ENCODE measurements at regions not wholly inside any gene's neighbourhood (a gene's known extent, or its start where the extent isn't known, plus 50 kb on each side); places are given as distances from the start of the nearest gene placed in this dataset.

DNA sequence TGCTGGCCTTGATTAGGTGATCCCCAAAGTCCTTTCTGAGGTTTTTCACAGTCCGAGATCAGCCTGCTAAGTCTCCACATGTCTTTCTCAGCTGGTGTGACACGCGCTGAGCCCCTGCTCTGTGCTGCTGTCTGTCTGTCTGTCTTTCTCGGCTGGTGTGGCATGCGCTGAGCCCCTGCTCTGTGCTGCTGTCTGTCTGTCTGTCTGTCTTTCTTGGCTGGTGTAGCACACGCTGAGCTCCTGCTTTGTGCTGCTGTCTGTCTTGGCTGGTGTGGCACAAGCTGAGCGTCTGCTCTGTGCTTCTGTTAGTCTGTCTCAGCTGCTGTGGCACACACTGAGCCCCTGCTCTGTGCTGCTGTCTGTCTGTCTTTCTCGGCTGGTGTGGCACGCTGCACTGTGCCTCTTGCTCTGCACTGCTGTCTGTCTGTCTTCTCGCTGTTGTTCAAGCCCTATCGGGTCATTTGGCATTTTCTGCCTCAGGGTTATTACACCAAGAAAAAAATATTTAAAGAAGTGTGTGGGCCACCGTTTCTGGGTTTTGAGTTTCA lies 217.3 kb upstream of the SHH start (continued):
- no peak for TF ChIP-seq ZBTB33 (IDR thresholded peaks at IDR 0.05)

DNA sequence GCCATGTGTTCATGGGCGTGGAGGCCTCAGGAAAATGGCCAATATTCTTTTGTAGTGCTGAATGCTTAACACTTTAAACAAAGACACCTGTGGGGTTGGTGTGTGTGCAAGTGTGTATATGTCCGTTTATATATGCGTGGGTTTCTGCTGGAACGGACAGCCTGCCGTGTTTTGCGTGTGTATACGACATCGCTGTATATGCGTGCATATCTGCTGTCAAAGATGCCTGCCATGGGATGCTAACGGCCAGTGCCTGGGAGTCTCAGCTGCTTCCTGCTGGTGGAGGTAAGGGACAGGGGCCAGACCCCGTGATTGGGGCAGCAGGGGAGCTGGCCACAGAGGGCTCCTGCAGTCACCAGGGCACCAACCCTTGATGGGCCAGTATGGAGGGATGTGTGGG lies 216.3 kb upstream of the SHH start:
- no peak overlapping the region for H3K27ac ChIP-seq (ENCODE audit: low read depth in 1 of 2, low read length in 2 of 2)
- WGBS, result 88% methylated on average over 11 of the region's 11 CpGs
- no peaks in the 10 kb centered on the region for H3K36me3 ChIP-seq (ENCODE audit: control insufficient read depth in 4 of 4, insufficient read depth in 3 of 4, low read depth in 1 of 4, low read length in 3 of 4)
- TF ChIP-seq ATF3 (IDR thresholded peaks at IDR 0.05), result no peak
- TF ChIP-seq HNF4A (conservative IDR thresholded peaks at IDR 0.05), result no peak
- no peak for TF ChIP-seq JUND (IDR thresholded peaks at IDR 0.05)
- no peak for TF ChIP-seq MAX (IDR thresholded peaks at IDR 0.05)
- TF ChIP-seq, protein P1, sequence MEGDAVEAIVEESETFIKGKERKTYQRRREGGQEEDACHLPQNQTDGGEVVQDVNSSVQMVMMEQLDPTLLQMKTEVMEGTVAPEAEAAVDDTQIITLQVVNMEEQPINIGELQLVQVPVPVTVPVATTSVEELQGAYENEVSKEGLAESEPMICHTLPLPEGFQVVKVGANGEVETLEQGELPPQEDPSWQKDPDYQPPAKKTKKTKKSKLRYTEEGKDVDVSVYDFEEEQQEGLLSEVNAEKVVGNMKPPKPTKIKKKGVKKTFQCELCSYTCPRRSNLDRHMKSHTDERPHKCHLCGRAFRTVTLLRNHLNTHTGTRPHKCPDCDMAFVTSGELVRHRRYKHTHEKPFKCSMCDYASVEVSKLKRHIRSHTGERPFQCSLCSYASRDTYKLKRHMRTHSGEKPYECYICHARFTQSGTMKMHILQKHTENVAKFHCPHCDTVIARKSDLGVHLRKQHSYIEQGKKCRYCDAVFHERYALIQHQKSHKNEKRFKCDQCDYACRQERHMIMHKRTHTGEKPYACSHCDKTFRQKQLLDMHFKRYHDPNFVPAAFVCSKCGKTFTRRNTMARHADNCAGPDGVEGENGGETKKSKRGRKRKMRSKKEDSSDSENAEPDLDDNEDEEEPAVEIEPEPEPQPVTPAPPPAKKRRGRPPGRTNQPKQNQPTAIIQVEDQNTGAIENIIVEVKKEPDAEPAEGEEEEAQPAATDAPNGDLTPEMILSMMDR (IDR thresholded peaks at IDR 0.05; ENCODE audit: low read depth, low read length, missing input control), result no peak
- TF ChIP-seq FOXA2 (IDR thresholded peaks at IDR 0.05), result no peak
- TF ChIP-seq RXRA (IDR thresholded peaks at IDR 0.05), result no peak
- no peak for TF ChIP-seq NR2F2 (IDR thresholded peaks at IDR 0.05)
- TF ChIP-seq HNF4G (IDR thresholded peaks at IDR 0.05), result no peak
- TF ChIP-seq YY1 (IDR thresholded peaks at IDR 0.05), result no peak
- TF ChIP-seq EGR1 (IDR thresholded peaks at IDR 0.05; ENCODE audit: low read depth in 2 of 2), result no peak
- TF ChIP-seq TAF1 (conservative IDR thresholded peaks at IDR 0.05), result no peak
- TF ChIP-seq, protein P2, sequence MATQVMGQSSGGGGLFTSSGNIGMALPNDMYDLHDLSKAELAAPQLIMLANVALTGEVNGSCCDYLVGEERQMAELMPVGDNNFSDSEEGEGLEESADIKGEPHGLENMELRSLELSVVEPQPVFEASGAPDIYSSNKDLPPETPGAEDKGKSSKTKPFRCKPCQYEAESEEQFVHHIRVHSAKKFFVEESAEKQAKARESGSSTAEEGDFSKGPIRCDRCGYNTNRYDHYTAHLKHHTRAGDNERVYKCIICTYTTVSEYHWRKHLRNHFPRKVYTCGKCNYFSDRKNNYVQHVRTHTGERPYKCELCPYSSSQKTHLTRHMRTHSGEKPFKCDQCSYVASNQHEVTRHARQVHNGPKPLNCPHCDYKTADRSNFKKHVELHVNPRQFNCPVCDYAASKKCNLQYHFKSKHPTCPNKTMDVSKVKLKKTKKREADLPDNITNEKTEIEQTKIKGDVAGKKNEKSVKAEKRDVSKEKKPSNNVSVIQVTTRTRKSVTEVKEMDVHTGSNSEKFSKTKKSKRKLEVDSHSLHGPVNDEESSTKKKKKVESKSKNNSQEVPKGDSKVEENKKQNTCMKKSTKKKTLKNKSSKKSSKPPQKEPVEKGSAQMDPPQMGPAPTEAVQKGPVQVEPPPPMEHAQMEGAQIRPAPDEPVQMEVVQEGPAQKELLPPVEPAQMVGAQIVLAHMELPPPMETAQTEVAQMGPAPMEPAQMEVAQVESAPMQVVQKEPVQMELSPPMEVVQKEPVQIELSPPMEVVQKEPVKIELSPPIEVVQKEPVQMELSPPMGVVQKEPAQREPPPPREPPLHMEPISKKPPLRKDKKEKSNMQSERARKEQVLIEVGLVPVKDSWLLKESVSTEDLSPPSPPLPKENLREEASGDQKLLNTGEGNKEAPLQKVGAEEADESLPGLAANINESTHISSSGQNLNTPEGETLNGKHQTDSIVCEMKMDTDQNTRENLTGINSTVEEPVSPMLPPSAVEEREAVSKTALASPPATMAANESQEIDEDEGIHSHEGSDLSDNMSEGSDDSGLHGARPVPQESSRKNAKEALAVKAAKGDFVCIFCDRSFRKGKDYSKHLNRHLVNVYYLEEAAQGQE (IDR thresholded peaks at IDR 0.05), result no peak
- TF ChIP-seq GABPA (IDR thresholded peaks at IDR 0.05 in 1 of 2, conservative IDR thresholded peaks at IDR 0.05 in 1 of 2), result no peak
- no peak for TF ChIP-seq RAD21 (IDR thresholded peaks at IDR 0.05)
- no peak for TF ChIP-seq FOXA1 (IDR thresholded peaks at IDR 0.05)
- TF ChIP-seq ZBTB33 (IDR thresholded peaks at IDR 0.05), result no peak
- DNase-seq (ENCODE audit: low spot score), result no peak
- peaks cover 0 to 2% (median 0%) of the 10 kb centered on the region in 4 donors for H3K9me3 ChIP-seq (ENCODE audit: control insufficient read depth in 4 of 4, low read length in 3 of 4)
- no peaks in the 10 kb centered on the region for H3K27me3 ChIP-seq (ENCODE audit: control insufficient read depth in 4 of 4, insufficient read depth in 4 of 4, low read length in 3 of 4)
- H3K4me1 ChIP-seq (ENCODE audit: control insufficient read depth in 4 of 4, insufficient read depth in 4 of 4, low read length in 3 of 4), result no peaks in the 10 kb centered on the region
- no peak overlapping the region for H3K4me3 ChIP-seq (ENCODE audit: low read depth in 1 of 3, low read length in 3 of 3)
- no peak overlapping the region for H3K9ac ChIP-seq (ENCODE audit: low read depth in 1 of 2, low read length in 2 of 2)
